Heart left ventricle (tissue), 13 donors: ENCODE measurements at regions not wholly inside any gene's neighbourhood (a gene's known extent, or its start where the extent isn't known, plus 50 kb on each side); places are given as distances from the start of the nearest gene placed in this dataset.

Source experiments
- POLR2A ChIP-seq, 2 donors: fragments of 450-650 bp; IDR thresholded peaks; one replicate each; pipeline ENCODE4 v1.6.1; 2017; ENCODE audit warnings: antibody characterized with exemption in 2 of 2, mild to moderate bottlenecking in 2 of 2, moderate library complexity in 2 of 2
- TF ChIP-seq, protein P1 (sequence below), 12 donors: fragments of 200-600 bp; sonication (generic) in 4 of 12; IDR thresholded peaks; one replicate each; pipeline versions ENCODE4 v1.5.0 to v1.8.0; 2018 to 2022; ENCODE audit warnings: antibody characterized with exemption in 12 of 12, mild to moderate bottlenecking in 5 of 12
- donor health status: ischemic (EF 13 %, LVEDD 7.1; RV severe dilation, severe dysfunction).
- donor health status: DM: no; HTN: yes; CAD: no.
- donor health status: DM: no; HTN: no; CAD: no.
- donor health status: ischemic (EF 25% LVEDD 6.9; RV normal size, moderate dysfunction).
- donor health status: ischemic (EF 25% LVEDD 5.7; RV mildly dilated, moderate dysfunction).
- donor health status: ischemic (EF 35%, LVEDD 5.7; RV mildly dilated, moderate dysfunction).
- donor health status: nonischemic (EF 11% LVEDD 7.7; RV severe dilation, severe dysfunction).
- donor health status: DM: yes; HTN: yes; CAD: no.
- donor health status: PGD.
- donor health status: ischemic (EF 29% LVEDD 5.4; RV normal size, mild dysfunction).
- donor health status: nonischemic (EF 23%, LVEDD 6.1; RV moderate dilation, normal function).

DNA sequence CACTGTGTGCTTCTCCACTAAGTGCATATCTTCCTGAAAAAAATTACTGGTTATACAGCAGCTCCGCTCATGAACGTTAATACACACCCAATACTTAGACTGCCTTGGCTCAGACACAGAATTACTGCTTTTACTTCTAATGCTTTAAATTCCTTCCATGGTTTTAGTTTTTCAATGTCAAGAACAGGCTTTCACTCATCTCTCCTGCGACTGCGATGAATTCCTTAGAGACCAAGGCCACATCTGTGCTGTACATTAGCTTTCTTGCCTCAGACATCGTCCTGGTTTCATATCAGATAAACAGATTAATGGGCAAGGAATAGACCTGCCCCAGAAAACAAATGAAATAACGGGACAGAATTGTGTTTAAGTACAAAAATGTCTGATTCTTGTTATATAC lies 120.2 kb downstream of the CYP26A1 start:
- no peak for TF ChIP-seq POLR2A (IDR thresholded peaks at IDR 0.05)
- TF ChIP-seq, protein P1, sequence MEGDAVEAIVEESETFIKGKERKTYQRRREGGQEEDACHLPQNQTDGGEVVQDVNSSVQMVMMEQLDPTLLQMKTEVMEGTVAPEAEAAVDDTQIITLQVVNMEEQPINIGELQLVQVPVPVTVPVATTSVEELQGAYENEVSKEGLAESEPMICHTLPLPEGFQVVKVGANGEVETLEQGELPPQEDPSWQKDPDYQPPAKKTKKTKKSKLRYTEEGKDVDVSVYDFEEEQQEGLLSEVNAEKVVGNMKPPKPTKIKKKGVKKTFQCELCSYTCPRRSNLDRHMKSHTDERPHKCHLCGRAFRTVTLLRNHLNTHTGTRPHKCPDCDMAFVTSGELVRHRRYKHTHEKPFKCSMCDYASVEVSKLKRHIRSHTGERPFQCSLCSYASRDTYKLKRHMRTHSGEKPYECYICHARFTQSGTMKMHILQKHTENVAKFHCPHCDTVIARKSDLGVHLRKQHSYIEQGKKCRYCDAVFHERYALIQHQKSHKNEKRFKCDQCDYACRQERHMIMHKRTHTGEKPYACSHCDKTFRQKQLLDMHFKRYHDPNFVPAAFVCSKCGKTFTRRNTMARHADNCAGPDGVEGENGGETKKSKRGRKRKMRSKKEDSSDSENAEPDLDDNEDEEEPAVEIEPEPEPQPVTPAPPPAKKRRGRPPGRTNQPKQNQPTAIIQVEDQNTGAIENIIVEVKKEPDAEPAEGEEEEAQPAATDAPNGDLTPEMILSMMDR (IDR thresholded peaks at IDR 0.05), result no peak
